GM13977 (cell line): ENCODE measurements at regions not wholly inside any gene's neighbourhood (a gene's known extent, or its start where the extent isn't known, plus 50 kb on each side); places are given as distances from the start of the nearest gene placed in this dataset.

Experiments used
- DNase-seq: peaks from one replicate; pipeline ENCODE4 v3.0.0; 2012; ENCODE audit warnings: low spot score
- CTCF ChIP-seq: IDR thresholded peaks from 2 replicates; pipeline ENCODE4 v1.5.1; 2012; ENCODE audit warnings: mild to moderate bottlenecking, control low read depth; ENCODE audit not compliant: insufficient read depth; ENCODE audit errors: extremely low read depth, missing control alignments
- in situ Hi-C: fragments of 300-500 bp; cut with MboI; formaldehyde crosslinking; loops from one replicate; pipeline ENCODE4 v1.12.0; 2022; ENCODE audit warnings: low sequenced_read_pairs, low pct_unique_long_range_greater_than_20kb, mixed read lengths, inconsistent platforms; ENCODE audit not compliant: unreplicated experiment

- in situ Hi-C loops = no loop called here
- no peak for DNase-seq
- TF ChIP-seq CTCF = no peak
Measured at GRCh38 chr1:38743184-38743583, 116.4 kb downstream of the RRAGC start.

DNA sequence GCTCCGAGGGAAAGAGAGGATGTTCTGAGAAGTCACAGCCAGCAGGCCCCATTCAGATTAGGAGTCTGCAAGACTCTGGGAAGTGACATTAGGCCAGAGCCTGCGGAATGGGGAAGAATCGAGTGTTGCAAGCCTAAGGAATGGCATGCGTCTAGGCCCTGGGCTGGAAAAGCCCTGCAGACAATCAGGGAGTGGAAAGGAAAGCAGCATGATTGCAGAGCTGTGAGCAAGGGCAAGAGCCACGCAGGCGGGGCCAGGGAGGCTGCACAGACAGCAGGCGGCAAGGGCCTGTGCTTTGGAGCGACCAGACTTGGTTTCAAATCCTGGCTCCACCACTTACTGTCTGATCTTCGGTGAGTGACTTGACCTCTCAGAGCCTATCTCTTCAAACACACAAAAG, 118.2 kb downstream of the RRAGC start:
- TF ChIP-seq CTCF = no peak
- DNase-seq = no peak
- in situ Hi-C loops = no loop called here

GRCh38 chr1:38740487-38740886, 119.1 kb downstream of the RRAGC start:
- TF ChIP-seq CTCF = no peak
- no peak for DNase-seq
- in situ Hi-C loops = no loop called here

- no peak for DNase-seq
- in situ Hi-C loops = no loop called here
- no peak for TF ChIP-seq CTCF
Measured at GRCh38 chr1:38738207-38738606, 121.4 kb downstream of the RRAGC start.

GRCh38 chr1:38736399-38736798, 123.2 kb downstream of the RRAGC start:
- no peak for TF ChIP-seq CTCF
- no peak for DNase-seq
- in situ Hi-C loops = no loop called here

- TF ChIP-seq CTCF = no peak
- in situ Hi-C loops = no loop called here
- DNase-seq = no peak
Measured at GRCh38 chr1:38735651-38736161, 123.9 kb downstream of the RRAGC start.

GRCh38 chr1:38733761-38734160, 125.8 kb downstream of the RRAGC start:
- no peak for DNase-seq
- in situ Hi-C loops = no loop called here

More at GRCh38 chr1:38733761-38734160, 125.8 kb downstream of the RRAGC start:
- no peak for TF ChIP-seq CTCF
